ENCODE measurements at regions not wholly inside any gene's neighbourhood (a gene's known extent, or its start where the extent isn't known, plus 50 kb on each side); places are given as distances from the start of the nearest gene placed in this dataset.
A peak's percentile ranks its signal among the peaks of the same experiment; 100 is the strongest.

GRCh38 chr6:74199215-74199915 is 503.4 kb downstream of the CD109 start:
- Histone ChIP-seq H3K27ac (no peak overlapping the region), H3K27me3 (no peaks in the 10 kb centered on the region), H3K4me3 (no peak overlapping the region), H3K36me3 (peaks cover 2 to 3% of the 10 kb centered on the region in 2 donors), H3K4me1 (no peaks in the 10 kb centered on the region), H3K9me3 (peaks cover 0 to 3% of the 10 kb centered on the region in 2 donors)
- no peak for DNase-seq
- TF ChIP-seq CTCF (IDR thresholded peaks at IDR 0.05): no peak
- TF ChIP-seq POLR2A (IDR thresholded peaks at IDR 0.05): no peak
- intact Hi-C loops (cut with DNase I; ENCODE audit: low total_unique reads): no loop called here

- Histone ChIP-seq H3K9me3 (peaks cover 0 to 3% of the 10 kb centered on the region in 2 donors), H3K4me1 (no peaks in the 10 kb centered on the region), H3K4me3 (no peak overlapping the region), H3K27ac (no peak overlapping the region), H3K36me3 (peaks cover 2 to 3% of the 10 kb centered on the region in 2 donors), H3K27me3 (no peaks in the 10 kb centered on the region)
- DNase-seq: no peak
- intact Hi-C loops (cut with DNase I; ENCODE audit: low total_unique reads): no loop called here
- TF ChIP-seq CTCF (IDR thresholded peaks at IDR 0.05) (no peak), POLR2A (IDR thresholded peaks at IDR 0.05) (no peak)
These were observed 501.3 kb downstream of the CD109 start for GRCh38 chr6:74197310-74197709.

- intact Hi-C loops (cut with DNase I; ENCODE audit: low total_unique reads): no loop called here
- Histone ChIP-seq H3K4me3 (no peak overlapping the region), H3K36me3 (no peaks in the 10 kb centered on the region), H3K4me1 (no peaks in the 10 kb centered on the region), H3K27ac (peak overlapping the region; percentile 53 to 77), H3K27me3 (no peaks in the 10 kb centered on the region), H3K9me3 (no peaks in the 10 kb centered on the region)
- no peak for TF ChIP-seq POLR2A (IDR thresholded peaks at IDR 0.05)
- no peak for TF ChIP-seq CTCF (IDR thresholded peaks at IDR 0.05)
- DNase-seq: no peak
These were observed 491.8 kb downstream of the CD109 start for GRCh38 chr6:74187811-74188210.

GRCh38 chr6:74182992-74183391 is 487.0 kb downstream of the CD109 start:
- TF ChIP-seq POLR2A (IDR thresholded peaks at IDR 0.05) (no peak), CTCF (IDR thresholded peaks at IDR 0.05) (no peak)
- H3K4me3 ChIP-seq: no peak overlapping the region
- H3K36me3 ChIP-seq: no peaks in the 10 kb centered on the region
- H3K27ac ChIP-seq: no peak overlapping the region
- H3K9me3 ChIP-seq: no peaks in the 10 kb centered on the region
- intact Hi-C loops (cut with DNase I; ENCODE audit: low total_unique reads): no loop called here
- no peaks in the 10 kb centered on the region for H3K27me3 ChIP-seq
- DNase-seq: no peak
- H3K4me1 ChIP-seq: no peaks in the 10 kb centered on the region

- no peak for TF ChIP-seq CTCF (IDR thresholded peaks at IDR 0.05)
- TF ChIP-seq POLR2A (IDR thresholded peaks at IDR 0.05): no peak
- Histone ChIP-seq H3K9me3 (no peaks in the 10 kb centered on the region), H3K4me3 (no peak overlapping the region), H3K27me3 (no peaks in the 10 kb centered on the region), H3K4me1 (no peaks in the 10 kb centered on the region), H3K36me3 (no peaks in the 10 kb centered on the region), H3K27ac (no peak overlapping the region)
- no peak for DNase-seq
- intact Hi-C loops (cut with DNase I; ENCODE audit: low total_unique reads): no loop called here
These were observed 485.5 kb downstream of the CD109 start for GRCh38 chr6:74181471-74181870.

Data from uterus (tissue), 3 donors.